ENCODE measurements at regions not wholly inside any gene's neighbourhood (a gene's known extent, or its start where the extent isn't known, plus 50 kb on each side); places are given as distances from the start of the nearest gene placed in this dataset.
"Not testable (repeated sequence)": the region's sequence is repeated elsewhere in the genome, so short reads cannot be mapped to it uniquely, and the experiment has no call there.

DNA sequence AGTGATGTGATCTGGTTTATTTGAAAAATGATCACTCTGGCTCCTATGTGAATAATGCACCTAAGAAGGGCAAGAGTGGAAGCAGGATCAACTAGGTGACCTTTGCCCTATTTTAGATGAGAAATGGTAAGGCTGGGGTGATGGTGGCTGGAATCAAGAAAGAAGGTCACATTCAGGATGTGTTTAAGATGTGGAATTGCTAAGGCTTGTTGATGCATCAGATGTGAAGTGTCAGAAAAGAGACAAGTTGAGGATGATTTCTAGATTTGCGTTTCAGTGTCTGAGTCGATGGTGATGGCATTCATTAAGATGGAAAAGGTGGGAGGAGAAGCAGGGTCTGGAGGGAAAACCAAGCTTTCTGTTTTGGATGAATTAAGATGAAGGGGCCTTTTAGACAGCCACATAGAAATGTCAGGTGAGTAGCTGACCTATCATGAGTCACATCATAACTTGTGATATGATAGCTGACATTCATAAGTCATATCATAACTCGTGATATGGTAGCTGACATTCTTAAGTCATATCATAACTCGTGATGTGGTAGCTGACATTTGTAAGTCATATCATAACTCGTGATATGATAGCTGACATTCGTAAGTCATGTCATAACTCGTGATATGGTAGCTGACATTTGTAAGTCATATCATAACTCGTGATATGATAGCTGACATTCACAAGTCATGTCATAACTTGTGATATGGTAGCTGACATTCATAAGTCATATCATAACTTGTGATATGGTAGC lies 101.2 kb upstream of the SEC11C start:
- H3K4me3 ChIP-seq = no peak overlapping the region
- TF ChIP-seq POLR2AphosphoS5 (IDR thresholded peaks at IDR 0.05) = no peak
- TF ChIP-seq EP300 (IDR thresholded peaks at IDR 0.05) = no peak
- TF ChIP-seq, protein P1, sequence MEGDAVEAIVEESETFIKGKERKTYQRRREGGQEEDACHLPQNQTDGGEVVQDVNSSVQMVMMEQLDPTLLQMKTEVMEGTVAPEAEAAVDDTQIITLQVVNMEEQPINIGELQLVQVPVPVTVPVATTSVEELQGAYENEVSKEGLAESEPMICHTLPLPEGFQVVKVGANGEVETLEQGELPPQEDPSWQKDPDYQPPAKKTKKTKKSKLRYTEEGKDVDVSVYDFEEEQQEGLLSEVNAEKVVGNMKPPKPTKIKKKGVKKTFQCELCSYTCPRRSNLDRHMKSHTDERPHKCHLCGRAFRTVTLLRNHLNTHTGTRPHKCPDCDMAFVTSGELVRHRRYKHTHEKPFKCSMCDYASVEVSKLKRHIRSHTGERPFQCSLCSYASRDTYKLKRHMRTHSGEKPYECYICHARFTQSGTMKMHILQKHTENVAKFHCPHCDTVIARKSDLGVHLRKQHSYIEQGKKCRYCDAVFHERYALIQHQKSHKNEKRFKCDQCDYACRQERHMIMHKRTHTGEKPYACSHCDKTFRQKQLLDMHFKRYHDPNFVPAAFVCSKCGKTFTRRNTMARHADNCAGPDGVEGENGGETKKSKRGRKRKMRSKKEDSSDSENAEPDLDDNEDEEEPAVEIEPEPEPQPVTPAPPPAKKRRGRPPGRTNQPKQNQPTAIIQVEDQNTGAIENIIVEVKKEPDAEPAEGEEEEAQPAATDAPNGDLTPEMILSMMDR (IDR thresholded peaks at IDR 0.05) = no peak
- TF ChIP-seq POLR2A (IDR thresholded peaks at IDR 0.05) = no peak
- WGBS, 2 donors (ENCODE audit: low coverage in 1 of 2) = 88 to 95% methylated on average over 8 of the region's 8 CpGs

DNA sequence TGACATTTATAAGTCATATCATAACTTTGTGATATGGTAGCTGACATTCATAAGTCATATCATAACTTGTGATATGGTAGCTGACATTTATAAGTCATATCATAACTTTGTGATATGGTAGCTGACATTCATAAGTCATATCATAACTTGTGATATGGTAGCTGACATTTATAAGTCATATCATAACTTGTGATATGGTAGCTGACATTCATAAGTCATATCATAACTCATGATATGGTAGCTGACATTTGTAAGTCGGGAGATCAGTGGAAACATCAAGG lies 100.7 kb upstream of the SEC11C start:
- H3K4me3 ChIP-seq, H3K27ac ChIP-seq, H3K27me3 ChIP-seq, H3K36me3 ChIP-seq, H3K9me3 ChIP-seq, ATAC-seq: not testable (repeated sequence)
- H3K4me1 ChIP-seq = peaks cover 0 to 11% (median 6%) of the 10 kb centered on the region in 3 donors
- WGBS, 2 donors (ENCODE audit: low coverage in 1 of 2) = 71 to 92% methylated on average over 1 of the region's 1 CpG

More for the DNA sequence above, 101.2 kb upstream of the SEC11C start:
- Histone ChIP-seq H3K9me3 (no peaks in the 10 kb centered on the region), H3K27me3 (no peaks in the 10 kb centered on the region), H3K4me1 (peaks cover 0 to 11% (median 6%) of the 10 kb centered on the region in 3 donors), H3K36me3 (no peaks in the 10 kb centered on the region), H3K27ac (no peak overlapping the region)
- ATAC-seq = no peak

DNA sequence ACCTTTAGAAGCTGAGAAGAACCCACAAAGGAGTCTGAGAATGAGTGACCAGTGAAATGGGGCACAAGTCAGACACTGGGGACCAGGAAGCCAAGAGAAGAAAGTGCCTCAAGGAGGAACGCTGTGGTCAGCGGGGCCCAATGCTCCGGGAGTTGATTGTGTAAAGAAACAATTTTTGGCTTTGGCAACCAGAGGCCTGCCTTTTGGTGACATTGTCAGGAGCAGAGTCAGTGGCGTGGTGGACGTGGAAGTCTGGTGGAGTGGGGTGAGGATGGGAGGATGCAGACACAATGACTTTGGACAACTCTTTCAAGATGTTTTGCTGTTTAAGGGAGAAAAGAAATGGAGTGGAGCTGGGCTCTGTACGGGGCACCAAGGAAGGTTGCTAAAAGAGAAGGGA lies 100.2 kb upstream of the SEC11C start:
- no peak overlapping the region for H3K27ac ChIP-seq
- no peak overlapping the region for H3K4me3 ChIP-seq
- no peaks in the 10 kb centered on the region for H3K36me3 ChIP-seq
- H3K27me3 ChIP-seq = no peaks in the 10 kb centered on the region
- TF ChIP-seq, protein P1 (IDR thresholded peaks at IDR 0.05) = no peak
- TF ChIP-seq POLR2AphosphoS5 (IDR thresholded peaks at IDR 0.05) (no peak), EP300 (IDR thresholded peaks at IDR 0.05) (no peak)
- peaks cover 0 to 11% (median 6%) of the 10 kb centered on the region in 3 donors for H3K4me1 ChIP-seq
- no peak for ATAC-seq
- H3K9me3 ChIP-seq = no peaks in the 10 kb centered on the region
- 92 to 95% methylated on average over 4 to 6 of the region's 6 CpGs for WGBS, 2 donors (ENCODE audit: low coverage in 1 of 2)

DNA sequence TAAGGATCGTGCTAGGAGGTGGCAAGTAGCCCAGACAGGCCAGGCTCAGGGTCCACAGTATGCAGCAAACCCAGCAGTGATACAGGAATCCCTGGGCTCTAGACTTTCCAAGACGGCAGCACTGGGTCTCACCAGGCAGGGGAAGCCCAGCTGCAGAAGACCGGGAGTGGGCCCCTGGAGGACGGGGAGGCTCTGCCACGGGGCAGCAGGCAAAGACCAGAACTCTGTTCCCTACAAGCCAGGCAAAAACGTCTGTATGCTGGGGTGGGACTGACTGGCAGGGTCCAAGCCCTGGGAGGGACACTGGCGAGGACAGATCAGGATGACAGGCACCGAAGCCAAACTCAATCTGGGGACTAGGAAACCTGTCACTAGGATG lies 98.9 kb upstream of the SEC11C start:
- Histone ChIP-seq H3K27me3 (no peaks in the 10 kb centered on the region), H3K9me3 (no peaks in the 10 kb centered on the region), H3K27ac (no peak overlapping the region), H3K4me3 (no peak overlapping the region), H3K4me1 (peaks cover 0 to 11% (median 6%) of the 10 kb centered on the region in 3 donors), H3K36me3 (no peaks in the 10 kb centered on the region)
- TF ChIP-seq, protein P1 (IDR thresholded peaks at IDR 0.05) = no peak
- TF ChIP-seq POLR2AphosphoS5 (IDR thresholded peaks at IDR 0.05) = no peak
- no peak for TF ChIP-seq POLR2A (IDR thresholded peaks at IDR 0.05)
- no peak for TF ChIP-seq EP300 (IDR thresholded peaks at IDR 0.05)
- no peak for ATAC-seq
- WGBS, 2 donors (ENCODE audit: low coverage in 1 of 2) = 92 to 100% methylated on average over 1 to 2 of the region's 8 CpGs

DNA sequence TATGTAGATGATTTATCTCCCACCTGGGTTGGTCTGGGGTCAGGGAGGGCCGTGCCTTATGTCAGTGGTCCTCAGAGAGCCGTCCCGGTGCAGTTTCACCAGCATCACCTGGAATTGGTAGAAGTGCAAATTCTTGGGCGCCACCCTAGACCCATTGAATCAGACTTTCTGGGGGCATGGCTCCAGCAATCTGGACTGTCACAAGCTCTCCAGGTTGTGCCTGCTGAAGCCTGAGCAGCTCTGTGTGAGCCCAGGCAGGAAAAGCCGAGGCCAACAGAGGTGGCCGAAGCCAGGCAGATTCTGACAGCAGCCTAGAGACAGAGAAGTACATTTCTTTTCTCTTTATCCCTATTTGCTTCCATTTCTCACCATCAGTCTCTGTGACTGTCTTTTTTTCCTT lies 98.4 kb upstream of the SEC11C start:
- Histone ChIP-seq H3K4me1 (peaks cover 0 to 11% (median 6%) of the 10 kb centered on the region in 3 donors), H3K4me3 (no peak overlapping the region), H3K27ac (no peak overlapping the region), H3K9me3 (no peaks in the 10 kb centered on the region), H3K27me3 (no peaks in the 10 kb centered on the region), H3K36me3 (no peaks in the 10 kb centered on the region)
- ATAC-seq = no peak
- TF ChIP-seq POLR2A (IDR thresholded peaks at IDR 0.05) = no peak
- no peak for TF ChIP-seq POLR2AphosphoS5 (IDR thresholded peaks at IDR 0.05)
- no peak for TF ChIP-seq EP300 (IDR thresholded peaks at IDR 0.05)
- TF ChIP-seq, protein P1 (IDR thresholded peaks at IDR 0.05) = no peak
- 45% methylated on average over 2 of the region's 6 CpGs; no CpG with 5 or more reads in 1 of the 2 donors for whole genome bisulfite sequencing, 2 donors (ENCODE audit: low coverage in 1 of 2)
